ENCODE measurements at regions not wholly inside any gene's neighbourhood (a gene's known extent, or its start where the extent isn't known, plus 50 kb on each side); places are given as distances from the start of the nearest gene placed in this dataset.
A peak's percentile ranks its signal among the peaks of the same experiment; 100 is the strongest.

GRCh38 chr3:67790043-67790442, 135.6 kb upstream of the SUCLG2 start:
- DNase-seq (ENCODE audit: low read depth in 2 of 2) = peak; percentile 21 to 63
- Histone ChIP-seq H3K4me1 (ENCODE audit: control insufficient read depth, extremely low read depth, insufficient read depth, low read length) (no peaks in the 10 kb centered on the region), H3K9ac (ENCODE audit: insufficient read depth, low read length) (no peak overlapping the region), H3K9me3 (ENCODE audit: control insufficient read depth, insufficient read depth, low read depth, low read length) (no peaks in the 10 kb centered on the region), H3K79me2 (ENCODE audit: control insufficient read depth, insufficient read depth, low read length) (no peaks in the 10 kb centered on the region), H4K20me1 (ENCODE audit: control insufficient read depth, extremely low read depth, insufficient read depth, low read length) (no peaks in the 10 kb centered on the region), H3K4me2 (ENCODE audit: extremely low read depth, insufficient read depth, low read length) (no peak overlapping the region), H3K36me3 (ENCODE audit: control insufficient read depth, insufficient read depth, low read length) (no peaks in the 10 kb centered on the region), H3K27ac (ENCODE audit: insufficient read depth, low read length) (no peak overlapping the region), H3K27me3 (ENCODE audit: control insufficient read depth, insufficient read depth, low read length) (no peaks in the 10 kb centered on the region), H2AFZ (ENCODE audit: low read length) (no peak overlapping the region), H3K4me3 (replicated peaks in 1 of 4; ENCODE audit: control extremely low read depth in 1 of 4, insufficient read depth in 1 of 4, low read depth in 3 of 4, low read length in 4 of 4) (no peak overlapping the region)
- TF ChIP-seq EZH2 (IDR thresholded peaks at IDR 0.05; ENCODE audit: low read length, missing control alignments) = no peak
- peak; percentile 74 to 82 for TF ChIP-seq CTCF (conservative IDR thresholded peaks at IDR 0.05 in 1 of 2, IDR thresholded peaks at IDR 0.05 in 1 of 2; ENCODE audit: low read depth in 1 of 2, low read length in 2 of 2)

GRCh38 chr3:67788396-67788795, 134.0 kb upstream of the SUCLG2 start:
- Histone ChIP-seq H3K4me1 (ENCODE audit: control insufficient read depth, extremely low read depth, insufficient read depth, low read length) (no peaks in the 10 kb centered on the region), H3K4me2 (ENCODE audit: extremely low read depth, insufficient read depth, low read length) (no peak overlapping the region), H3K79me2 (ENCODE audit: control insufficient read depth, insufficient read depth, low read length) (no peaks in the 10 kb centered on the region), H3K9me3 (ENCODE audit: control insufficient read depth, insufficient read depth, low read depth, low read length) (no peaks in the 10 kb centered on the region), H3K36me3 (ENCODE audit: control insufficient read depth, insufficient read depth, low read length) (no peaks in the 10 kb centered on the region), H2AFZ (ENCODE audit: low read length) (no peak overlapping the region), H4K20me1 (ENCODE audit: control insufficient read depth, extremely low read depth, insufficient read depth, low read length) (no peaks in the 10 kb centered on the region), H3K27me3 (ENCODE audit: control insufficient read depth, insufficient read depth, low read length) (no peaks in the 10 kb centered on the region), H3K4me3 (replicated peaks in 1 of 4; ENCODE audit: control extremely low read depth in 1 of 4, insufficient read depth in 1 of 4, low read depth in 3 of 4, low read length in 4 of 4) (no peak overlapping the region), H3K9ac (ENCODE audit: insufficient read depth, low read length) (no peak overlapping the region), H3K27ac (ENCODE audit: insufficient read depth, low read length) (no peak overlapping the region)
- TF ChIP-seq CTCF (conservative IDR thresholded peaks at IDR 0.05 in 1 of 2, IDR thresholded peaks at IDR 0.05 in 1 of 2; ENCODE audit: low read depth in 1 of 2, low read length in 2 of 2) = no peak
- no peak for TF ChIP-seq EZH2 (IDR thresholded peaks at IDR 0.05; ENCODE audit: low read length, missing control alignments)
- DNase-seq (ENCODE audit: low read depth in 2 of 2) = no peak

GRCh38 chr3:67783281-67784250, 129.2 kb upstream of the SUCLG2 start:
- H3K9ac ChIP-seq (ENCODE audit: insufficient read depth, low read length) = no peak overlapping the region
- no peaks in the 10 kb centered on the region for H3K27me3 ChIP-seq (ENCODE audit: control insufficient read depth, insufficient read depth, low read length)
- H3K27ac ChIP-seq (ENCODE audit: insufficient read depth, low read length) = no peak overlapping the region
- no peaks in the 10 kb centered on the region for H3K9me3 ChIP-seq (ENCODE audit: control insufficient read depth, insufficient read depth, low read depth, low read length)
- no peaks in the 10 kb centered on the region for H3K79me2 ChIP-seq (ENCODE audit: control insufficient read depth, insufficient read depth, low read length)
- peak; percentile 0 to 63 for DNase-seq (ENCODE audit: low read depth in 2 of 2)
- H3K4me2 ChIP-seq (ENCODE audit: extremely low read depth, insufficient read depth, low read length) = no peak overlapping the region
- no peaks in the 10 kb centered on the region for H3K36me3 ChIP-seq (ENCODE audit: control insufficient read depth, insufficient read depth, low read length)
- TF ChIP-seq EZH2 (IDR thresholded peaks at IDR 0.05; ENCODE audit: low read length, missing control alignments) = no peak
- TF ChIP-seq CTCF (conservative IDR thresholded peaks at IDR 0.05 in 1 of 2, IDR thresholded peaks at IDR 0.05 in 1 of 2; ENCODE audit: low read depth in 1 of 2, low read length in 2 of 2) = no peak
- H3K4me1 ChIP-seq (ENCODE audit: control insufficient read depth, extremely low read depth, insufficient read depth, low read length) = peaks cover 2% of the 10 kb centered on the region
- no peak overlapping the region for H3K4me3 ChIP-seq (replicated peaks in 1 of 4; ENCODE audit: control extremely low read depth in 1 of 4, insufficient read depth in 1 of 4, low read depth in 3 of 4, low read length in 4 of 4)
- H4K20me1 ChIP-seq (ENCODE audit: control insufficient read depth, extremely low read depth, insufficient read depth, low read length) = no peaks in the 10 kb centered on the region
- H2AFZ ChIP-seq (ENCODE audit: low read length) = no peak overlapping the region
